Stimulated activated CD8-positive, alpha-beta memory T cell treated with anti-CD3 and anti-CD28 coated beads, Interleukin-15, amount 100 ng/mL, for 48 hours (primary cell): ENCODE measurements at regions not wholly inside any gene's neighbourhood (a gene's known extent, or its start where the extent isn't known, plus 50 kb on each side); places are given as distances from the start of the nearest gene placed in this dataset.

ENCODE experiments used
- DNase-seq, 2 donors: peaks; one replicate each; pipeline ENCODE4 v3.0.0-alpha.2; 2020; ENCODE audit warnings: low read depth in 2 of 2

DNA sequence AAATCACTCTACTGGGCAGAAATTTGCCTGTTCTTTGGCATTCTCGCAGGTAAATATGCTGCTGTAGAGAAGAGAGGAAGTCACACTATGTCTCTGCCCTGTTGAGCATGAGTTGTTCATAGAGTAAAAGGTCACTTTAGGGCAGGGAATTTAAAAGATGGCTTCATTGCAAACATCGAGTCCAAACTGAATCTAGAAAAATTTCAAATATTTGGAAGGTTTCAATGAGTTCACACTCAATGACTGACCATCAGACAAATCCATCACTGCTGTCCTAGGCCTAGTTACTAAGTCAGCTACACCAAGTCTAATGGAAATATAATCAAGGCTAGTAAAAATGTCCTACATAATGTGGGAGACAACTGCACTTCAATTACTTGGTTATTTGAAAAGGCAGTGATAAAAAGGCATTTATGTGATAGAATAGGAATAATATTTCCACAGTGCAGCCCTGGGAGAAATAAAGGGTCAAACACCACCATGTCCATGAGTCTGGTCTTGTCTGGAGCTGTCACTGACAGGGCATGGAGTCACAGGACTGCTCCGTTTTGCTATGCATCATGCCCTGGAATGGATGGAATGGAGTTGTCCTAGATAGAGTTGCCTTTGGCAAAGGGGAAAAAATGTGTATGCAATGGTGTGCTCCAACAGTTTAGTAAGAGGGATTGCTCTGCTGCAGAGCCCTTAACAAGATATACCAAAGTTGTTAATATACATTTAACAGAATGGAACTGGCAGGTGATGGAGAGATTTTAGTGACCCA lies 218.5 kb upstream of the DAPK1 start:
- DNase-seq: no peak

- DNase-seq: no peak
These were observed 217.2 kb upstream of the DAPK1 start for GRCh38 chr9:87280421-87280820.

GRCh38 chr9:87282538-87282937 lies 215.1 kb upstream of the DAPK1 start:
- DNase-seq: no peak

DNA sequence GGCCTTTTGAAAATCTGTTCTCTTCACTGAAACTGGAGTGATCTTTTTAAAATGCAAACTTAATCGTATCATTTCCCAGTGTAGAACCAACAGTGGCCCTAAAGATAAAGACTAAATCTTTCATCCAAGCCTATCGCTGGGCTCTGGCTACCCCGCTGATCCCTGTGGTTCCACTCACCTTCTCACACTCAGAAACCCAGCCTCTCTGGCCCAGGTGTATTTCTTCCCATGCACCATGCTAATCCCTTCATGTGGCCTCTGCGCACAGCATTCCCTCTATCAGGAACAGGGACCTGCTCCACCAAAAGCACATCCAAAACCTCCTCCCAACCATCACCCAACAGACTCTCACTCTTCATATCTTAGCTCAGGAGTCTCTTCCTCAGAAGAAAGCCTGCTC lies 214.1 kb upstream of the DAPK1 start:
- no peak for DNase-seq

GRCh38 chr9:87285183-87285850 lies 212.3 kb upstream of the DAPK1 start:
- DNase-seq: no peak

GRCh38 chr9:87286506-87286905 lies 211.2 kb upstream of the DAPK1 start:
- no peak for DNase-seq

- no peak for DNase-seq
These were observed 207.2 kb upstream of the DAPK1 start for GRCh38 chr9:87290241-87291052.

- DNase-seq: no peak
These were observed 205.0 kb upstream of the DAPK1 start for GRCh38 chr9:87292449-87293191.

GRCh38 chr9:87294126-87294525 lies 203.5 kb upstream of the DAPK1 start:
- no peak for DNase-seq

GRCh38 chr9:87300915-87301314 lies 196.8 kb upstream of the DAPK1 start:
- no peak for DNase-seq

GRCh38 chr9:87301371-87301770 lies 196.3 kb upstream of the DAPK1 start:
- no peak for DNase-seq

DNA sequence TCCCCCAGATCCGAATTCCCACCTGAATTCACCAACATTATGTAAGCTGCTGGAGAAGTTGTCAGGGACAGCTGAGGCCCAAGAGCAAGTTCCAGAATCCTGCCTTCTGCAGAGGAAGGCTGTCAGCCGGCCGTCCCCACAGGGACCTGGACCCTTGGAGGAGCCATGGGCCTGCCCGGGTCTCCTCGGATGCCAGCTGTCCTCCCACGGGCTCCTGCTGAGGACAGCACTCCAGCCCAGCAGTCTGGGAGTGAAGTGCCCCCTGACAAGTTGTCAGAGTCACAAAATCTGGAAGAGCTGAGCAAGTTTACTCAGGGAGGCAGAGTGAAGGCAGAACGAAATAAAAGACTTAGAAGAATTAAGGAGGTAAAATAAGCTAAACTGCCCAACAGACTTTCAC lies 192.5 kb upstream of the DAPK1 start:
- DNase-seq: no peak

GRCh38 chr9:87306006-87306405 lies 191.7 kb upstream of the DAPK1 start:
- no peak for DNase-seq

DNA sequence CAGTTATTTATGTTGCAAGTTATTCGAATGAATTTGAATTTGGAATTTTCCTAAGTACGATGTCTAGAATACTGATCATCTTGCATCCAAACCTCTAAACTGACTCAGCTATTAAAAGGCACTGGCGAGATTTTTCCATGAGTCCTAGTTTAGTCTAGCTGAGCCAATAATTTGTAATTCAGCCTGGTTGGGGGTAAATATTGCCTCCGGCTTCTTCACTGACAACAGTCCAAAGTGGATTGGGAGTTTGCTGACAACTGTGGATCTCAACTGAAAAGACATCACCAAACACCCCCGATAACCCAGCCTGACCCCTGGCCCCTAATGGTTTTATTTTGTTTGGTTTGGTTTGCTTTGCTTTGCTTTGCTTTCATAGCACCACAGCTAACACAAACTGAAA lies 189.8 kb upstream of the DAPK1 start:
- DNase-seq: no peak

- DNase-seq: no peak
These were observed 188.4 kb upstream of the DAPK1 start for GRCh38 chr9:87309236-87309635.

- no peak for DNase-seq
These were observed 186.7 kb upstream of the DAPK1 start for GRCh38 chr9:87310827-87311523.

GRCh38 chr9:87319656-87320055 lies 178.0 kb upstream of the DAPK1 start:
- no peak for DNase-seq

- no peak for DNase-seq
These were observed 177.4 kb upstream of the DAPK1 start for GRCh38 chr9:87320146-87320884.

- no peak for DNase-seq
These were observed 174.6 kb upstream of the DAPK1 start for GRCh38 chr9:87322840-87323635.

DNA sequence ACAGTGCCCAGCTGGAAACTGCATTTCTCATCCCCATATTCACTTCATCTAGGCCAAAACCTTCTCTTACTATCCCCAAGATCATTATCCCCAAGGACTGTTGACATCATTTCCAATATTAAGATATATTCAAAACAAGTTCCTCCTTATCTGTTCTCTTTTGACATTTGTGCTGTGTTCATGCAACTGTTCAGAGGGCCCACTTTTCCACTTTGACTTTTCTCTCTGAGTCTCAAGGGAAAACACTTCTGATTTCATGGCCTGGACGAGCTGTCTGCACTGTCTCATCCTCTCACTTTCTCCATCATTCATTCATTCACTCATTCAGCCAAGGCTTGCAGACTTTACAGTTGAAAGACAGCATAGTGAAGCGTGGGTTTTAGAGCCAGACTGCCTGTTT lies 173.7 kb upstream of the DAPK1 start:
- no peak for DNase-seq
